Mucosa of descending colon (tissue), 3 donors: ENCODE measurements at regions not wholly inside any gene's neighbourhood (a gene's known extent, or its start where the extent isn't known, plus 50 kb on each side); places are given as distances from the start of the nearest gene placed in this dataset.
"Not testable (repeated sequence)": the region's sequence is repeated elsewhere in the genome, so short reads cannot be mapped to it uniquely, and the experiment has no call there.

ENCODE experiments used
- ATAC-seq: fragments of 200-7000 bp; cut with Tn5 transposase; one replicate; pipeline ENCODE4 v1.9.1; 2020; ENCODE audit warnings: mild to moderate bottlenecking, moderate library complexity
- DNase-seq, 3 donors: peaks; one replicate each; pipeline ENCODE4 v3.0.0-alpha.2; 2020
- H3K36me3 ChIP-seq: fragments of 200-600 bp; one replicate; pipeline ENCODE4 v1.8.0; 2021; ENCODE audit warnings: low read depth, mild to moderate bottlenecking
- H3K4me1 ChIP-seq: fragments of 200-600 bp; one replicate; pipeline ENCODE4 v1.8.0; 2021; ENCODE audit warnings: low read depth, mild to moderate bottlenecking
- H3K4me3 ChIP-seq: fragments of 200-600 bp; one replicate; pipeline ENCODE4 v1.8.0; 2021; ENCODE audit warnings: mild to moderate bottlenecking
- H3K9me3 ChIP-seq: fragments of 200-600 bp; one replicate; pipeline ENCODE4 v1.8.0; 2021; ENCODE audit warnings: mild to moderate bottlenecking
- CTCF ChIP-seq: fragments of 200-600 bp; IDR thresholded peaks from one replicate; pipeline ENCODE4 v1.8.0; 2022; ENCODE audit warnings: antibody characterized with exemption, mild to moderate bottlenecking
- intact Hi-C, 2 donors: fragments of 100-400 bp; cut with DNase I in 1 of 2; cut with micrococcal nuclease in 1 of 2; formaldehyde crosslinking; loops; one replicate each; pipeline versions ENCODE4 v1.11.0 to v1.11.1; 2022; cut with DNase I, micrococcal nuclease
- donor health status: DM: no; HTN: no; CAD: no; lungs with moderate emphysema.
- donor health status: DM: no; HTN: no; CAD: no.
- donor health status: DM: no; HTN: yes; CAD: no.

GRCh38 chr11:92098172-92098571 lies 126.4 kb upstream of the FAT3 start:
- Histone ChIP-seq H3K4me3 (no peak overlapping the region), H3K4me1 (no peaks in the 10 kb centered on the region), H3K9me3 (no peaks in the 10 kb centered on the region), H3K36me3 (no peaks in the 10 kb centered on the region)
- DNase-seq (no peak), ATAC-seq (no peak)
- intact Hi-C loops = no loop called here
- no peak for TF ChIP-seq CTCF

- TF ChIP-seq CTCF = no peak
- Histone ChIP-seq H3K36me3 (no peaks in the 10 kb centered on the region), H3K4me1 (no peaks in the 10 kb centered on the region), H3K9me3 (no peaks in the 10 kb centered on the region), H3K4me3 (no peak overlapping the region)
- ATAC-seq (no peak), DNase-seq (no peak)
- intact Hi-C loops = no loop called here
Observed at GRCh38 chr11:92087725-92088537, 136.7 kb upstream of the FAT3 start.

GRCh38 chr11:92083123-92083522 lies 141.5 kb upstream of the FAT3 start:
- Histone ChIP-seq H3K4me3 (no peak overlapping the region), H3K36me3 (no peaks in the 10 kb centered on the region), H3K9me3 (peaks cover 2% of the 10 kb centered on the region), H3K4me1 (no peaks in the 10 kb centered on the region)
- TF ChIP-seq CTCF = no peak
- no peak for DNase-seq
- intact Hi-C loops = no loop called here
- ATAC-seq = no peak

GRCh38 chr11:92082652-92083051 lies 142.0 kb upstream of the FAT3 start:
- DNase-seq = no peak
- no peak for ATAC-seq
- no peaks in the 10 kb centered on the region for H3K36me3 ChIP-seq
- H3K4me3 ChIP-seq = no peak overlapping the region
- no peaks in the 10 kb centered on the region for H3K4me1 ChIP-seq
- intact Hi-C loops = no loop called here
- no peak for TF ChIP-seq CTCF
- peaks cover 2% of the 10 kb centered on the region for H3K9me3 ChIP-seq

- H3K4me1 ChIP-seq, H3K9me3 ChIP-seq, H3K36me3 ChIP-seq, DNase-seq, intact Hi-C loops, ATAC-seq, H3K4me3 ChIP-seq: not testable (repeated sequence)
Observed at GRCh38 chr11:92074498-92074897, 150.1 kb upstream of the FAT3 start.

- no peak for ATAC-seq
- no peaks in the 10 kb centered on the region for H3K4me1 ChIP-seq
- H3K9me3 ChIP-seq = peaks cover 6% of the 10 kb centered on the region
- no peak for TF ChIP-seq CTCF
- intact Hi-C loops = no loop called here
- DNase-seq = no peak
- H3K36me3 ChIP-seq = no peaks in the 10 kb centered on the region
- no peak overlapping the region for H3K4me3 ChIP-seq
Observed at GRCh38 chr11:92071660-92072059, 153.0 kb upstream of the FAT3 start.
